ENCODE measurements at regions not wholly inside any gene's neighbourhood (a gene's known extent, or its start where the extent isn't known, plus 50 kb on each side); places are given as distances from the start of the nearest gene placed in this dataset.

- DNase-seq, result peak; percentile 67
Measured at GRCh38 chr1:209455145-209455544, 128.4 kb upstream of the CAMK1G start.

- DNase-seq, result peak; percentile 74
Measured at GRCh38 chr1:209455661-209456358, 127.7 kb upstream of the CAMK1G start.

DNA sequence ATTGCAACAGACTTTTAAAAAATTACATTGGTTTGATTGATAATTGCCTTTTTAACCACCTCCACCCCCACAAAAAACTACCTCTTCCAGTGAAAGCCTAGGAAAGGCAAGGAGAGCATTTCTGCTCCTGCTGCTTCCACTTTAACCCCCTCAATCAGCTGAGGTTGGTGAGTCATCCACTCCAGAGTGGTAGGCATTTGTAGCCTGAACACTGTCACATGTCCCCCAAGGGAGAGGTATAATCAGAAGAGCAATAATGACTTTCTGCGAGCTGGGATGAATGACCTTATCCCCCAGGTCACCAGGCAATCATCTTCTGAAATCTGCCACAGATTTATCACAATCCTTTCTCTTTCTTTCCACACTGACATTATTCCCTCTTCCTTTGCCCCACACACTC lies 126.6 kb upstream of the CAMK1G start:
- no peak for DNase-seq

- no peak for DNase-seq
Measured at GRCh38 chr1:209457401-209458125, 126.0 kb upstream of the CAMK1G start.

- DNase-seq, result no peak
Measured at GRCh38 chr1:209458921-209459320, 124.6 kb upstream of the CAMK1G start.

DNA sequence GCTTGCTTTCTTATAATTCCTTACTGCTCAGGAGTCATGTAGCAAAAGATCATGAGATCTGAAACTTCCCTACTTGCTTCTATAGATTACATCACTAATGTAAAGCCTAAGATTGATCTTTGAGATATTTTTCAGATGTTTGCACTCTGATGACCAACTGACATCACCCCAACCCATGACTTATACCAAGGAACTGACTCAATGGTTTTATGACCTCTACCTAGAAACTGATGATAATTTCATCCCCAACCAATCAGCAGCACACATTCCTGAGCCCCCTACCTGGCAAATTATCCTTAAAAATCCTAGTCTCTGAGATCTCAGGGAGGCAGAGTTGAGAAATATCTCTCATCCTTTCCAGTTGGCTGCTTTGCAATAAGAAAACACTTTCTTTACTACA lies 122.3 kb upstream of the CAMK1G start:
- no peak for DNase-seq

- DNase-seq, result no peak
Measured at GRCh38 chr1:209462433-209462832, 121.1 kb upstream of the CAMK1G start.

DNA sequence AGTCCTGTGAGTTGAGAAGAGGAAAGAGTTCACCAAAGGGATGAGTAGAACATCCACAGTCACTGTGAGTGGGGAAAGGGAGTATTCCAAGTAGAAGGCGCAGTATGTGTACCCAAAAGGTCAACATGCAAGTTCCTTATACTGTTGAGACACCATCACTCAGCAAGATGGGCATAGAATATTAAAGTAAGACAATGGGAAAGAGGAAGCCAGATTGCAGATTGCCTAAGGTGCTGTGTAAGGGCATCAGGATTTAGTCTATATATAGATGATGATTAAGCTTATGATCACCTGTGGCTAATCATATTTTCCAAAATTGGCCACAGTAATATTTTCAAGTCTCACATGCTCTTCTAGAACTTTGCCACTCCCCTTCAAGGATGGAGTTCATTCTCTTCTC lies 120.1 kb upstream of the CAMK1G start:
- DNase-seq, result no peak

DNA sequence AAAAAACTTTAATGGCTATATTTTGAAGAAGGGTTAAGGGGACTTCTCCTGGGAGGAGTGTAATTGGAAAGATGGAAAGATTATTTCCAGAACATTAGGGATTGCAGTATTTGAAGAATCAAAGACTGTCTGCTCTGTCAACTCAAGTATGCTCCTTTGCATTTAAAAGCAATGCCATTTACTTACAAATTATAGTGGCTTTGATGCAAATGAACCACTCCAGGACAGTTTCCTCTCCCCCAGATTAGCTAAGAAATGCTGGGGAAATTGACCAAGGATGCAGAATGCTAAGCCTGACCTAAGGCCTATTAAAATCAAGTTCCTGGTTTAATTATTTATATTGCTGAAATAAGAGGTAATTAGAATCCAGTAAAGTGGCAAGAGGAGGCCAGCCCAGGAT lies 110.5 kb upstream of the CAMK1G start:
- DNase-seq, result no peak

GRCh38 chr1:209480345-209480744 lies 103.2 kb upstream of the CAMK1G start:
- no peak for DNase-seq

GRCh38 chr1:209483691-209484090 lies 99.8 kb upstream of the CAMK1G start:
- DNase-seq, result no peak

- DNase-seq, result peak; percentile 65
Measured at GRCh38 chr1:209484429-209484828, 99.1 kb upstream of the CAMK1G start.

GRCh38 chr1:209485167-209485566 lies 98.3 kb upstream of the CAMK1G start:
- peak; percentile 88 for DNase-seq

- DNase-seq, result no peak
Measured at GRCh38 chr1:209485751-209486150, 97.8 kb upstream of the CAMK1G start.

DNA sequence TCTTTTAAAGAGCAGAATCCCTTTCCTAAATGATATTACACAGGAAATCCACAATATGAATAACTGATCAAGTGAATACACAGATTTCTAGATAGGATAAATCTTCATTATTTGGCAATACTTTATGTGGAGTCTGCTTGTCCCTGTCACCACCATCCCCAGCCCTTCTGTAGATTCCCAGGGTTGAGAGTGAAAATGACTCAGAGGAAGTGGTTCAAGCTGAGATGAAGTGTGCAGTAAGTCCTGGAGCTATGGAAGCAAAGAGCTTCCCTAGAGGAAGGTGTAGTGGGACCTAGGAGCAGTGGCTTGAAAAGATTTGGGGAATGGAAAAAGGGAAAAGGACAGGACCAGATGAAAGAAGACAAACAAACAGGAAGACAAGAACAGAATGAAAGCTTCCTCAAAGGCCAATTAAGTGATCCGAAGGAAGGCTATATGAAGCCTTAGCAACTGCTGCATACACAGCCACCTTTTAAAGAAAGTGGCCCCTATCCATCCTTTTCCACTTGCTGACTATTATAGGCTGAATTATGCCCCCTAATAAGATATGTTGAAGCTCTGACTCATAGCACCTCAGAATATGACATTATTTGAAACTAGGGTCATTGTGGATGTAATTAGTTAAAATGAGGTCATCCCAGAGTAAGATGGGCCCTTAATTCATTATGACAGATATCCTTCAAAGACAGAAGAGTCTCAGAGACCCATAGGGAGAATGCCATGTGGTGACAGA lies 96.5 kb upstream of the CAMK1G start:
- DNase-seq, result no peak

- peak; percentile 36 for DNase-seq
Measured at GRCh38 chr1:209490013-209490412, 93.5 kb upstream of the CAMK1G start.

DNA sequence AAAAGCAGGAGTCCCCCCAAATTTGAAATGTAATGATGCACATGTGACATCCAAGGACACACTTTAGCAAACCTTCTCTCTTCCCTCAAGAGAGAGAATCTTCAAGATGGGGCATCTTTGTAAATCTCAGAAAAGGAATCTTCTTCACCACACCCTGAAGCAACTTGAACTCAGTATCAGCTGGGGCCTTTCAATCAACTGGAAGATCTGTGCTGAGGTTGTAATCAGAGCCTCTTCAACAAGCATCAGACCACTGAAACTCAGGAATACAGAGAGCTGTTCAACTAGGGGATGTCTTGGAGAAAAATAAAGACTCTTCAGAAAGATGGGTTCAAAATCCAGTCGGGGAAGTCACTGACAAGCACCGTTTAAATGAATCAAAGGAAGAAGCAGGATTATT lies 92.5 kb upstream of the CAMK1G start:
- DNase-seq, result no peak

- no peak for DNase-seq
Measured at GRCh38 chr1:209491496-209491895, 92.0 kb upstream of the CAMK1G start.

DNA sequence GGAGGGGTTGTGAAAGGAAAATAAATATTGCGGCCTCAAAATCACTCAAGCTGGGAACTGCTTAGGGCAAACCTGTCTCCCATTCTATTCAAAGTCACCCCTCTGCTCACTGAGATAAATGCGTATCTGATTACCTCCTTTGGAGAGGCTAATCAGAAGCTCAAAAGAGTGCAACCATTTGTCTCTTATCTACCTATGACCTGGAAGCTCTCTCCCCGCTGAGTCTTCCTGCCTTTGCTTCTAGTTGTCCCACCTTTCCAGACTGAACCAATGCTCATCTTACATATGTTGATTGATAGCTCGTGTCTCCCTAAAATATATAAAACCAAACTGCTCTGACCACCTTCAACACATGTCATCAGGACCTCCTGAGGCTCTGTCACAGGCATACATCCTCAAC lies 91.6 kb upstream of the CAMK1G start:
- no peak for DNase-seq

DNA sequence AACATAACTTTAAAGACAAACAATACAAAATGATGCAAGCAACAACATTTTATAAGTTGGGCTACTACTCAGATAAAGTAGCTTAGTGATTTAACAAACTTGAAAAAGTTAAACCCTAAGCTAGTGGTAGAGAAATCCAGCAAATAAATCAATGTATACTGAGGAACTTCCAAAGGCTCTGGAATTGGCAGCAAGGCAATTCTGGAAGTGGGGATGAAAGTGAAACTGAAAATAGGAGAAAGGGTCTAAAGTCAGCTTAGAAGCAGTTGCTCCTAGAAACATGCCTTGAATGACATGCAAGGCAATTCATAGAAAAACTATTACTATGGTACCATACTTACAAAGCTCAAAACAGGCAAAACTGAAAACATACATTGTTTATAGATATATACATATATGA lies 90.0 kb upstream of the CAMK1G start:
- DNase-seq, result no peak

- DNase-seq, result no peak
Measured at GRCh38 chr1:209497729-209498128, 85.8 kb upstream of the CAMK1G start.

- DNase-seq, result no peak
Measured at GRCh38 chr1:209500993-209501392, 82.5 kb upstream of the CAMK1G start.

DNA sequence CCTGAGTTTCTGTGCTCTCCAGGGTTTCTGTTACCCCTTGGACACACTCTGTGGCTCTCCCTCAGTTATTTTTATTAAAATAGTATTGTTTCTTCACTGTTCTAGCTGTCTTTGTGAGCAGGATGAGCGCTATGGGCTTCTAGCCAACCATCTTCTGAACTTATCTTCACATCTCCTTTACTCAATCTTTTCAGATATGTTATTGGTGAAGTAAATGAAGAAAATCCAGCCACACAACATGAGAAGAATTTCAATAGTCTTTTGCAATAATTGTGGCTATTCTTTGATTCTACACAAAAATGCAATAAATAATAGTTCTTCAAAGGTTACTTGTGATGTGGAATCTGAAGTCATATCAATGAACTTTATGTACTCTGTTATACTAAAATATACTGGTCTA lies 80.3 kb upstream of the CAMK1G start:
- DNase-seq, result no peak

- DNase-seq, result no peak
Measured at GRCh38 chr1:209504571-209504970, 78.9 kb upstream of the CAMK1G start.

Data from COR-L47 (cell line).